ENCODE measurements at regions not wholly inside any gene's neighbourhood (a gene's known extent, or its start where the extent isn't known, plus 50 kb on each side); places are given as distances from the start of the nearest gene placed in this dataset.

- no peak for TF ChIP-seq CTCF (IDR thresholded peaks at IDR 0.05)
- TF ChIP-seq REST (IDR thresholded peaks at IDR 0.05; ENCODE audit: insufficient read depth in 1 of 2, low read depth in 2 of 2, low read length in 1 of 2), result no peak
- TF ChIP-seq POLR2AphosphoS5 (IDR thresholded peaks at IDR 0.05; ENCODE audit: low read depth, low read length), result no peak
These were observed 864.6 kb upstream of the FBXO33 start for GRCh38 chr14:40296821-40297220.

Data from Panc1 (cell line).